ENCODE measurements at regions not wholly inside any gene's neighbourhood (a gene's known extent, or its start where the extent isn't known, plus 50 kb on each side); places are given as distances from the start of the nearest gene placed in this dataset.

DNA sequence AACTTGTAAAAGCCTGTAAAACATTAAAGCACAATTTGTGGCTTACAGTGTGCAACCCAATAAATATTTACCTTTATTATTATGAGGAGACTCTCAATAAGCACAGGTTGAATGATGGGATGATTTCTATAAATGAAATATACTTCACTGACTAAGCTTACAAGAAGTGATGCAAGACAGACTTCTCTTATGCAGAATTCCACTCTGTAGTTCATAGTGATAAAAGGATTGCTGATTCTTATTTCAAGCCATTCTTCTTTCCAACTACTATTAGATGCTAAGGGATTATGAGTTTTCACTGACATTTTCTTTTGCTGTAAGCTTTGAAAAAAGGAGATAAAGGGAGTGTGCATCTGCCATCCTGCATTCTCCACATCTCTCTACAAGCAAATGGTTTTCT lies 149.0 kb upstream of the ARG1 start:
- no peak for TF ChIP-seq CHD4 (IDR thresholded peaks at IDR 0.05; ENCODE audit: borderline replicate concordance)
- TF ChIP-seq, protein P1, sequence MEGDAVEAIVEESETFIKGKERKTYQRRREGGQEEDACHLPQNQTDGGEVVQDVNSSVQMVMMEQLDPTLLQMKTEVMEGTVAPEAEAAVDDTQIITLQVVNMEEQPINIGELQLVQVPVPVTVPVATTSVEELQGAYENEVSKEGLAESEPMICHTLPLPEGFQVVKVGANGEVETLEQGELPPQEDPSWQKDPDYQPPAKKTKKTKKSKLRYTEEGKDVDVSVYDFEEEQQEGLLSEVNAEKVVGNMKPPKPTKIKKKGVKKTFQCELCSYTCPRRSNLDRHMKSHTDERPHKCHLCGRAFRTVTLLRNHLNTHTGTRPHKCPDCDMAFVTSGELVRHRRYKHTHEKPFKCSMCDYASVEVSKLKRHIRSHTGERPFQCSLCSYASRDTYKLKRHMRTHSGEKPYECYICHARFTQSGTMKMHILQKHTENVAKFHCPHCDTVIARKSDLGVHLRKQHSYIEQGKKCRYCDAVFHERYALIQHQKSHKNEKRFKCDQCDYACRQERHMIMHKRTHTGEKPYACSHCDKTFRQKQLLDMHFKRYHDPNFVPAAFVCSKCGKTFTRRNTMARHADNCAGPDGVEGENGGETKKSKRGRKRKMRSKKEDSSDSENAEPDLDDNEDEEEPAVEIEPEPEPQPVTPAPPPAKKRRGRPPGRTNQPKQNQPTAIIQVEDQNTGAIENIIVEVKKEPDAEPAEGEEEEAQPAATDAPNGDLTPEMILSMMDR (IDR thresholded peaks at IDR 0.05), result no peak
- no peak for TF ChIP-seq CEBPB (IDR thresholded peaks at IDR 0.05)
- TF ChIP-seq HDAC2 (IDR thresholded peaks at IDR 0.05), result no peak
- no peak for TF ChIP-seq RNF2 (IDR thresholded peaks at IDR 0.05; ENCODE audit: borderline replicate concordance, low read depth)
- no peak for TF ChIP-seq BHLHE40 (IDR thresholded peaks at IDR 0.05; ENCODE audit: low read depth, low read length)
- no peak for TF ChIP-seq RAD21 (conservative IDR thresholded peaks at IDR 0.05 in 1 of 2, IDR thresholded peaks at IDR 0.05 in 1 of 2)
- TF ChIP-seq CBX2 (IDR thresholded peaks at IDR 0.05; ENCODE audit: borderline replicate concordance, low read depth), result no peak
- TF ChIP-seq HMGXB4 (CRISPR knock-in tag; IDR thresholded peaks at IDR 0.05; ENCODE audit: borderline replicate concordance), result no peak
- no peak for TF ChIP-seq POLR2A (IDR thresholded peaks at IDR 0.05; ENCODE audit: low read length)
- TF ChIP-seq ESRRA (IDR thresholded peaks at IDR 0.05; ENCODE audit: borderline replicate concordance, low read length), result no peak

Measured in A549 (cell line).